ENCODE measurements at regions not wholly inside any gene's neighbourhood (a gene's known extent, or its start where the extent isn't known, plus 50 kb on each side); places are given as distances from the start of the nearest gene placed in this dataset.
A peak's percentile ranks its signal among the peaks of the same experiment; 100 is the strongest.

DNA sequence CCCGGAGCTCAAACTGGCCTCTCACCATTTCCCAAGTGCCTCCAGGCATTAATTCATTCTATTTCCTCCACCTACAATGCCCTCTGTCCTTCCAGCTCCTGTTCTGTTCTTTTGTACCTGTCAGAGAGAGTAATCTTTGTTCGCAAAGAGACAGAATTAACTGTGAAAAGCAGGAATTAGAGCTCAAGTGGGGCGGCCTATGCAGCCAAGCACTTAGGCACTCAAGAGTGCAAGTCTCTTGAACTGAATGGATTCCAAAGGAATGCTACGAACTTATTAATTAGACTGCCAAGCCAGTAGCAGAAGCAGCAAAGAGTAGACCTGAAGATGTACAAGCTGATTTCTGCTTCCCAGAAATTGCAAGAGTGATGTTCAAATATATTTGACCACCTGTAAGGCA lies 338.3 kb upstream of the AUTS2 start:
- Histone ChIP-seq H3K36me3 (no peaks in the 10 kb centered on the region), H3K4me1 (no peaks in the 10 kb centered on the region), H3K27ac (no peak overlapping the region), H3K4me3 (no peak overlapping the region), H3K27me3 (no peaks in the 10 kb centered on the region), H3K9me3 (no peaks in the 10 kb centered on the region)
- WGBS, 5 donors = 68 to 84% (median 73%) methylated on average over 4 of the region's 4 CpGs
- DNase-seq = peak in 1 of 2 donors; percentile 15
- TF ChIP-seq EP300 (IDR thresholded peaks at IDR 0.05) = no peak
- no peak for TF ChIP-seq POLR2A (IDR thresholded peaks at IDR 0.05)
- TF ChIP-seq, protein P1, sequence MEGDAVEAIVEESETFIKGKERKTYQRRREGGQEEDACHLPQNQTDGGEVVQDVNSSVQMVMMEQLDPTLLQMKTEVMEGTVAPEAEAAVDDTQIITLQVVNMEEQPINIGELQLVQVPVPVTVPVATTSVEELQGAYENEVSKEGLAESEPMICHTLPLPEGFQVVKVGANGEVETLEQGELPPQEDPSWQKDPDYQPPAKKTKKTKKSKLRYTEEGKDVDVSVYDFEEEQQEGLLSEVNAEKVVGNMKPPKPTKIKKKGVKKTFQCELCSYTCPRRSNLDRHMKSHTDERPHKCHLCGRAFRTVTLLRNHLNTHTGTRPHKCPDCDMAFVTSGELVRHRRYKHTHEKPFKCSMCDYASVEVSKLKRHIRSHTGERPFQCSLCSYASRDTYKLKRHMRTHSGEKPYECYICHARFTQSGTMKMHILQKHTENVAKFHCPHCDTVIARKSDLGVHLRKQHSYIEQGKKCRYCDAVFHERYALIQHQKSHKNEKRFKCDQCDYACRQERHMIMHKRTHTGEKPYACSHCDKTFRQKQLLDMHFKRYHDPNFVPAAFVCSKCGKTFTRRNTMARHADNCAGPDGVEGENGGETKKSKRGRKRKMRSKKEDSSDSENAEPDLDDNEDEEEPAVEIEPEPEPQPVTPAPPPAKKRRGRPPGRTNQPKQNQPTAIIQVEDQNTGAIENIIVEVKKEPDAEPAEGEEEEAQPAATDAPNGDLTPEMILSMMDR (IDR thresholded peaks at IDR 0.05) = no peak
- no peak for TF ChIP-seq POLR2AphosphoS5 (IDR thresholded peaks at IDR 0.05)
- intact Hi-C loops (cut with DNase I; ENCODE audit: low total_unique reads) = no loop called here

DNA sequence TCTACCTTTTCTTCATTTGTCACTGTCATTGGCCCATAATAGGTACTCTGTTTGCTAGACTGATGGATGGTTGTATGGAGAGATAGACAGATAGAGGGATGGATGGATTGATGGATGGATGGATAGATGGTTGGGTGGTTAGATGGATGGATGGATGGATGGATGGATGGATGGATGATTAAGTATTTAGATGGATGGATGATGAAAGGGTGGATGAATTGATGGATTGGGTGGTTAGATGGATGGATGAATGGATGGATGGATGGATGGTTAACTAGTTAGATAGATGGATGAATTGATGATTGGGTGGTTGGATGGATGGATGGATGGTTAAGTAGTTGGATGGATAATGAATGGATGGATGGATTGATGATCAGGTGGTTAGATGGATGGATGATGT lies 334.7 kb upstream of the AUTS2 start:
- TF ChIP-seq EP300 (IDR thresholded peaks at IDR 0.05) = no peak
- no peak for TF ChIP-seq POLR2A (IDR thresholded peaks at IDR 0.05)
- no peak for TF ChIP-seq POLR2AphosphoS5 (IDR thresholded peaks at IDR 0.05)
- TF ChIP-seq, protein P1 (IDR thresholded peaks at IDR 0.05) = no peak
- Histone ChIP-seq H3K27me3 (no peaks in the 10 kb centered on the region), H3K27ac (no peak overlapping the region), H3K9me3 (no peaks in the 10 kb centered on the region), H3K4me3 (no peak overlapping the region), H3K36me3 (no peaks in the 10 kb centered on the region), H3K4me1 (no peaks in the 10 kb centered on the region)
- no peak for DNase-seq
- intact Hi-C loops (cut with DNase I; ENCODE audit: low total_unique reads) = no loop called here

DNA sequence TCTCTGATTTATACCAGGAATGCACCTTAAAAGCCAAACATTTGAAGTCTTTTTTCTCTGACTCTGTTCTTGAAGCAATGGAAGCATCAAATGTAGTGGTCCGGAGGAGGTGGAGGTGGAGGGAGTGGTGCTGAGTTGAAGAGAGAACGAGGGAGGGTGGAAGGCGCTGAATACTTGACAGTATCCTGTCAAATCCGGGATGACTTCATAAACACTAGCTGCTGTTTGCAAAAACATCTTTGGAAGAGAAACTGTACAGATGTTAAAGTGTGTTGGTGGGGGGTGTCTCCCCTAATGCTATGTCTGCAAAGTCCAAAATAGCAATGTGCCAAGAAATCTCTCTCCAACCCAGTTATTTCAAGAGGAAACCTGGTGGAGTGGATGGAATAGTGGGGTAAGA lies 328.5 kb upstream of the AUTS2 start:
- Histone ChIP-seq H3K4me3 (no peak overlapping the region), H3K36me3 (no peaks in the 10 kb centered on the region), H3K9me3 (peaks cover 0 to 10% (median 0%) of the 10 kb centered on the region in 4 donors), H3K4me1 (peaks cover 0 to 4% (median 0%) of the 10 kb centered on the region in 4 donors), H3K27me3 (no peaks in the 10 kb centered on the region), H3K27ac (no peak overlapping the region)
- DNase-seq = peak in 1 of 2 donors; percentile 12
- intact Hi-C loops (cut with DNase I; ENCODE audit: low total_unique reads) = no loop called here
- no peak for TF ChIP-seq POLR2A (IDR thresholded peaks at IDR 0.05)
- no peak for TF ChIP-seq POLR2AphosphoS5 (IDR thresholded peaks at IDR 0.05)
- no peak for TF ChIP-seq EP300 (IDR thresholded peaks at IDR 0.05)
- TF ChIP-seq, protein P1 (IDR thresholded peaks at IDR 0.05) = no peak
- WGBS, 5 donors = 40 to 74% (median 67%) methylated on average over 4 of the region's 4 CpGs

DNA sequence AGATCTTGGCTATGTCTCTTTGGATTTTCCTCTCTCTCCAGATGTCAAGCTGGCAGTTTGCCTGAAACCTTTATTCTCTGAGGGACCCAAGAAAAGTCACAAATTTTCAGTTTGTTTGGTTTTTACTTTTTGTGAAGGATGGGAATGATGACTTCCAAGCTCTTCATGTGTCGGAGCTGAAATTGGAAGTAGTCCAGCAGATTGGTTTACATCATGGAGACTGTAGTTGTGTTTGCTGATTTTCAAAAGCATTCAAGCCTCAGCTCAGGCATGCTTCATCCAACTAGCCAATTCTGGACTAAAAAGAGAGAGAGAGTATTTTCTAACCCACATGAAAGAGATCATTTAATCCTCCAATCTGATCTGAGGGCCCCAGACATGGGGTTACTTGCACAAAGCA lies 326.2 kb upstream of the AUTS2 start:
- Histone ChIP-seq H3K4me3 (no peak overlapping the region), H3K27me3 (no peaks in the 10 kb centered on the region), H3K4me1 (peaks cover 0 to 16% (median 0%) of the 10 kb centered on the region in 4 donors), H3K27ac (no peak overlapping the region), H3K36me3 (no peaks in the 10 kb centered on the region), H3K9me3 (peaks cover 0 to 11% (median 0%) of the 10 kb centered on the region in 4 donors)
- 62 to 88% (median 70%) methylated on average over 1 of the region's 1 CpG for WGBS, 5 donors
- TF ChIP-seq, protein P1 (IDR thresholded peaks at IDR 0.05) = no peak
- TF ChIP-seq EP300 (IDR thresholded peaks at IDR 0.05) (no peak), POLR2AphosphoS5 (IDR thresholded peaks at IDR 0.05) (no peak), POLR2A (IDR thresholded peaks at IDR 0.05) (no peak)
- intact Hi-C loops (cut with DNase I; ENCODE audit: low total_unique reads) = no loop called here
- peak in 1 of 2 donors; percentile 53 for DNase-seq
